Stimulated activated CD4-positive, alpha-beta T cell treated with anti-CD3 and anti-CD28 coated beads, Interleukin-15, amount 100 ng/mL, for 48 hours (primary cell): ENCODE measurements at regions not wholly inside any gene's neighbourhood (a gene's known extent, or its start where the extent isn't known, plus 50 kb on each side); places are given as distances from the start of the nearest gene placed in this dataset.

Experiments
- DNase-seq, 2 donors: peaks; one replicate each; pipeline ENCODE4 v3.0.0-alpha.2; 2020; ENCODE audit warnings: low read depth in 2 of 2

GRCh38 chr9:106800701-106801270 is 62.2 kb upstream of the ZNF462 start:
- no peak for DNase-seq

GRCh38 chr9:106801816-106802215 is 61.1 kb upstream of the ZNF462 start:
- DNase-seq, result no peak
